Fibroblast of lung (primary cell): ENCODE measurements at regions not wholly inside any gene's neighbourhood (a gene's known extent, or its start where the extent isn't known, plus 50 kb on each side); places are given as distances from the start of the nearest gene placed in this dataset.

Source experiments
- DNase-seq, 2 donors: peaks; one replicate each; pipeline versions ENCODE4 v3.0.0 to v3.0.0-alpha.2; 2010; ENCODE audit warnings: low read depth in 2 of 2
- H2AFZ ChIP-seq: 2 replicates; pipeline ENCODE4 v1.5.1; 2012; ENCODE audit warnings: low read length, control low read depth, inconsistent platforms
- H3K27ac ChIP-seq: 2 replicates; pipeline ENCODE4 v1.5.1; 2011; ENCODE audit warnings: low read length, control low read depth; ENCODE audit not compliant: insufficient read depth
- H3K27me3 ChIP-seq: 2 replicates; pipeline ENCODE4 v1.5.1; 2011; ENCODE audit warnings: mild to moderate bottlenecking, low read length; ENCODE audit not compliant: control insufficient read depth, insufficient read depth
- H3K36me3 ChIP-seq: 2 replicates; pipeline ENCODE4 v1.5.1; 2011; ENCODE audit warnings: low read length; ENCODE audit not compliant: control insufficient read depth, insufficient read depth
- H3K4me1 ChIP-seq: 2 replicates; pipeline ENCODE4 v1.5.1; 2011; ENCODE audit warnings: low read length; ENCODE audit not compliant: control insufficient read depth, insufficient read depth; ENCODE audit errors: extremely low read depth
- H3K4me2 ChIP-seq: 2 replicates; pipeline ENCODE4 v1.5.1; 2011; ENCODE audit warnings: low read length, control low read depth; ENCODE audit not compliant: insufficient read depth; ENCODE audit errors: extremely low read depth
- H3K4me3 ChIP-seq, 4 experiments: fragments of 200-600 bp in 1 of 4; sonication (generic) in 1 of 4; replicated peaks in 1 of 4; 2 replicates each; pipeline ENCODE4 v1.5.1; 2011 to 2016; ENCODE audit warnings: low read length in 4 of 4, low read depth in 3 of 4, mild to moderate bottlenecking in 3 of 4, control low read depth in 2 of 4, inconsistent platforms in 1 of 4, mixed read lengths in 1 of 4; ENCODE audit not compliant: insufficient read depth in 1 of 4; ENCODE audit errors: control extremely low read depth in 1 of 4
- H3K79me2 ChIP-seq: 2 replicates; pipeline ENCODE4 v1.5.1; 2012; ENCODE audit warnings: mild to moderate bottlenecking, low read length, inconsistent platforms; ENCODE audit not compliant: control insufficient read depth, insufficient read depth
- H3K9ac ChIP-seq: 2 replicates; pipeline ENCODE4 v1.5.1; 2011; ENCODE audit warnings: mild to moderate bottlenecking, low read length, control low read depth; ENCODE audit not compliant: insufficient read depth
- H3K9me3 ChIP-seq: 2 replicates; pipeline ENCODE4 v1.5.1; 2012; ENCODE audit warnings: low read depth, low read length; ENCODE audit not compliant: control insufficient read depth, insufficient read depth
- H4K20me1 ChIP-seq: 2 replicates; pipeline ENCODE4 v1.5.1; 2011; ENCODE audit warnings: low read length; ENCODE audit not compliant: control insufficient read depth, insufficient read depth; ENCODE audit errors: extremely low read depth
- CTCF ChIP-seq, 2 donors: IDR thresholded peaks in 1 of 2; conservative IDR thresholded peaks in 1 of 2; 1 replicate in 1 of 2; 2 replicates in 1 of 2; pipeline ENCODE4 v1.5.1; 2011 to 2012; ENCODE audit warnings: low read length in 2 of 2, control low read depth in 1 of 2, inconsistent platforms in 1 of 2, low read depth in 1 of 2, mild to moderate bottlenecking in 1 of 2
- EZH2 ChIP-seq: IDR thresholded peaks from 2 replicates; pipeline ENCODE4 v1.5.1; 2012; ENCODE audit warnings: low read length, control low read depth, mild to moderate bottlenecking; ENCODE audit errors: missing control alignments

- Histone ChIP-seq H2AFZ (peak overlapping the region; percentile 21), H3K27ac (no peak overlapping the region), H3K36me3 (no peaks in the 10 kb centered on the region), H3K27me3 (no peaks in the 10 kb centered on the region), H3K79me2 (no peaks in the 10 kb centered on the region), H3K9ac (no peak overlapping the region), H3K9me3 (no peaks in the 10 kb centered on the region), H3K4me1 (peaks cover 22% of the 10 kb centered on the region), H3K4me3 (no peak overlapping the region), H4K20me1 (no peaks in the 10 kb centered on the region), H3K4me2 (no peak overlapping the region)
- no peak for DNase-seq
- no peak for TF ChIP-seq CTCF (conservative IDR thresholded peaks at IDR 0.05 in 1 of 2, IDR thresholded peaks at IDR 0.05 in 1 of 2; ENCODE audit: low read depth in 1 of 2, low read length in 2 of 2)
- no peak for TF ChIP-seq EZH2
Observed at GRCh38 chr5:96065685-96066385, 104.2 kb upstream of the ELL2 start.

- Histone ChIP-seq H3K79me2 (no peaks in the 10 kb centered on the region), H3K4me1 (peaks cover 22% of the 10 kb centered on the region), H3K9ac (no peak overlapping the region), H3K9me3 (no peaks in the 10 kb centered on the region), H3K36me3 (no peaks in the 10 kb centered on the region), H3K27me3 (no peaks in the 10 kb centered on the region), H3K4me2 (no peak overlapping the region), H2AFZ (no peak overlapping the region), H3K27ac (no peak overlapping the region), H4K20me1 (no peaks in the 10 kb centered on the region), H3K4me3 (no peak overlapping the region)
- TF ChIP-seq EZH2 = no peak
- no peak for TF ChIP-seq CTCF (conservative IDR thresholded peaks at IDR 0.05 in 1 of 2, IDR thresholded peaks at IDR 0.05 in 1 of 2; ENCODE audit: low read depth in 1 of 2, low read length in 2 of 2)
- no peak for DNase-seq
Observed at GRCh38 chr5:96064877-96065276, 103.2 kb upstream of the ELL2 start.

GRCh38 chr5:96062836-96063235 is 101.2 kb upstream of the ELL2 start:
- H3K36me3 ChIP-seq = no peaks in the 10 kb centered on the region
- TF ChIP-seq CTCF (conservative IDR thresholded peaks at IDR 0.05 in 1 of 2, IDR thresholded peaks at IDR 0.05 in 1 of 2; ENCODE audit: low read depth in 1 of 2, low read length in 2 of 2) (no peak), EZH2 (no peak)
- H3K27ac ChIP-seq = no peak overlapping the region
- H3K79me2 ChIP-seq = no peaks in the 10 kb centered on the region
- H3K4me2 ChIP-seq = no peak overlapping the region
- H4K20me1 ChIP-seq = no peaks in the 10 kb centered on the region
- no peaks in the 10 kb centered on the region for H3K9me3 ChIP-seq
- H2AFZ ChIP-seq = no peak overlapping the region
- no peak overlapping the region for H3K4me3 ChIP-seq
- H3K27me3 ChIP-seq = no peaks in the 10 kb centered on the region
- peaks cover 14% of the 10 kb centered on the region for H3K4me1 ChIP-seq
- no peak for DNase-seq
- no peak overlapping the region for H3K9ac ChIP-seq
